ENCODE measurements at regions not wholly inside any gene's neighbourhood (a gene's known extent, or its start where the extent isn't known, plus 50 kb on each side); places are given as distances from the start of the nearest gene placed in this dataset.

- H3K4me1 ChIP-seq (replicated peaks in 1 of 2; ENCODE audit: control insufficient read depth in 2 of 2, insufficient read depth in 2 of 2, low read length in 2 of 2): no peaks in the 10 kb centered on the region
- no peaks in the 10 kb centered on the region for H3K9me1 ChIP-seq (ENCODE audit: control insufficient read depth, insufficient read depth, low read length)
- H3K9ac ChIP-seq (ENCODE audit: insufficient read depth in 1 of 2, low read depth in 2 of 2, low read length in 2 of 2): no peak overlapping the region
- DNase-seq (ENCODE audit: extremely low read depth in 1 of 4, low spot score in 3 of 4): no peak
- ChIA-PET CTCF (ENCODE audit: low intra/inter-chr PET ratio) (no interaction called here), POLR2A (interaction anchor here (1.2 kb wide), 1 partner anchor 8 kb away, joined by 3 read pairs; no protein-coding TSS in a partner anchor)
- no peak overlapping the region for H2AFZ ChIP-seq (ENCODE audit: low read depth, low read length)
- no peak for TF ChIP-seq CHD1 (IDR thresholded peaks at IDR 0.05; ENCODE audit: low read length)
- TF ChIP-seq ZNF280B (CRISPR knock-in tag; IDR thresholded peaks at IDR 0.05): no peak
- no peak for TF ChIP-seq MTF1 (CRISPR knock-in tag; IDR thresholded peaks at IDR 0.05; ENCODE audit: borderline replicate concordance)
- no peak for TF ChIP-seq ZNF282 (CRISPR knock-in tag; IDR thresholded peaks at IDR 0.05)
- TF ChIP-seq TAF9B (IDR thresholded peaks at IDR 0.05; ENCODE audit: partially characterized antibody): no peak
- no peak for TF ChIP-seq ZNF76 (CRISPR knock-in tag; IDR thresholded peaks at IDR 0.05; ENCODE audit: borderline replicate concordance)
- TF ChIP-seq ETV6 (IDR thresholded peaks at IDR 0.05; ENCODE audit: borderline replicate concordance in 1 of 2, low read depth in 2 of 2, low read length in 1 of 2): no peak
- TF ChIP-seq ETV6 (CRISPR knock-in tag; IDR thresholded peaks at IDR 0.05; ENCODE audit: borderline replicate concordance): no peak
- TF ChIP-seq KLF10 (CRISPR knock-in tag; IDR thresholded peaks at IDR 0.05): no peak
- no peak for TF ChIP-seq CGGBP1 (CRISPR knock-in tag; IDR thresholded peaks at IDR 0.05)
- TF ChIP-seq EHMT2 (IDR thresholded peaks at IDR 0.05): no peak
- FAIRE-seq: no peak
- in situ Hi-C loops (cut with MboI): no loop called here
- WGBS (ENCODE audit: insufficient coverage, low coverage, missing lambda C conversion rate): 0% methylated on average over 5 of the region's 5 CpGs
- no peaks in the 10 kb centered on the region for H4K20me1 ChIP-seq (replicated peaks; ENCODE audit: control insufficient read depth, insufficient read depth, low read length)
- no TSS peak for BruUV-seq (replicated peaks)
- H3K4me2 ChIP-seq (ENCODE audit: insufficient read depth, low read length): no peak overlapping the region
- H3K79me2 ChIP-seq (ENCODE audit: control insufficient read depth, insufficient read depth, low read length): no peaks in the 10 kb centered on the region
- no peak overlapping the region for H3K27ac ChIP-seq (ENCODE audit: extremely low read depth, low read depth, low read length)
- H3K27me3 ChIP-seq (ENCODE audit: control insufficient read depth in 2 of 2, insufficient read depth in 2 of 2, low read length in 2 of 2): peaks cover 5 to 9% of the 10 kb centered on the region in 2 experiments; a peak in 4 of 5 replicates
- H3K36me3 ChIP-seq (ENCODE audit: control insufficient read depth, insufficient read depth, low read length): no peaks in the 10 kb centered on the region
- no peak for ATAC-seq
- intact Hi-C loops (cut with micrococcal nuclease): no loop called here
- H3K9me3 ChIP-seq (replicated peaks; ENCODE audit: control insufficient read depth, insufficient read depth, low read depth, low read length): no peaks in the 10 kb centered on the region
- H3K4me3 ChIP-seq: no peak overlapping the region
Observed at GRCh38 chr16:55399911-55400310, 75.9 kb downstream of the IRX6 start.
